ENCODE measurements at regions not wholly inside any gene's neighbourhood (a gene's known extent, or its start where the extent isn't known, plus 50 kb on each side); places are given as distances from the start of the nearest gene placed in this dataset.
"Not testable (repeated sequence)": the region's sequence is repeated elsewhere in the genome, so short reads cannot be mapped to it uniquely, and the experiment has no call there.

DNA sequence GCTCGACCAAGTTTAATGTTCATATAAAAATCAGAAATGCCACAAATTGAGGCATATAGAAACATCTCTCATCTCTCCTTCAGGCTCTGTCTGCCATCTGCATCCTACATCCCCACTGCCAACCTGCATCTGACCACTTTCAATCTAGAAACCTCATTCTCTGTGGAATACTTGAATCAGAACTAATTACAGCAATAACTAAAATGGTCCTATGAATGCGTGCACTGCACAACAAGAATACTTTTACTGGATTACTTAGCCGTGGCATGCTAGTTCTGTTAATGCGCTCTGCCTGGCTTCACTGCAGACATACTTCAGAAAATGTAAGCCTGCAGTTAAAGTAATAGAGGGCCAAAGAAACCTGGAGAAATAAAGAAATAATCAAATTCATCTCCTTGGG is 89.8 kb upstream of the NR5A2 start:
- H3K4me1 Mint-ChIP-seq (ENCODE audit: low read depth): peaks cover 13% of the 10 kb centered on the region
- H3K4me3 Mint-ChIP-seq: no peak overlapping the region
- no peaks in the 10 kb centered on the region for H3K36me3 Mint-ChIP-seq (ENCODE audit: insufficient read depth)
- DNase-seq (no peak), ATAC-seq (no peak)
- H3K9me3 Mint-ChIP-seq: no peaks in the 10 kb centered on the region
- H3K27me3 Mint-ChIP-seq (ENCODE audit: low read depth): peaks cover 38% of the 10 kb centered on the region

- ATAC-seq: no peak
- Mint-ChIP-seq H3K36me3 (ENCODE audit: insufficient read depth) (no peaks in the 10 kb centered on the region), H3K9me3 (no peaks in the 10 kb centered on the region), H3K27me3 (ENCODE audit: low read depth) (peaks cover 33% of the 10 kb centered on the region), H3K4me1 (ENCODE audit: low read depth) (peaks cover 13% of the 10 kb centered on the region), H3K4me3 (no peak overlapping the region)
- no peak for DNase-seq
Observed at GRCh38 chr1:199944986-199945385, 82.5 kb upstream of the NR5A2 start.

DNA sequence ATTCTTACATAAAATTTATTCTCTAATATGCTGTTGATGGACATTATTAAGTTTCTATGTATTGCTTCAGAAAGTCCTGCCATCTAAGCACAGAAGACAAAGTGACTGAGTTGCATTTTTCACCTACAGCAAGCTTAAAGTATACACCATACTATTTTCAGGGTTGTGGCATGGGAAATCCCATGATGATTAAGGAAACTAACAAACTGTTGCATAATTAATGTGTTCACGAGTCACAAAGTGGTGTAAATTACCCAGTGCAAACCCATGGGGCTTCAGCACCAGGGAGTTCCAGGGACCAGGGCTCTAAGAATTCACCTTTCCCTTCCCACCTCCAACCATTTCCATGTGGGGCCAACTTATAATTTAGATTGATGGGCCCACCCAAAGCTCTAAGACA is 81.9 kb upstream of the NR5A2 start:
- no peak overlapping the region for H3K4me3 Mint-ChIP-seq
- H3K36me3 Mint-ChIP-seq (ENCODE audit: insufficient read depth): no peaks in the 10 kb centered on the region
- H3K4me1 Mint-ChIP-seq (ENCODE audit: low read depth): peaks cover 11% of the 10 kb centered on the region
- H3K27me3 Mint-ChIP-seq (ENCODE audit: low read depth): peaks cover 33% of the 10 kb centered on the region
- DNase-seq (no peak), ATAC-seq (peak; percentile 41 to 42)
- no peaks in the 10 kb centered on the region for H3K9me3 Mint-ChIP-seq

DNA sequence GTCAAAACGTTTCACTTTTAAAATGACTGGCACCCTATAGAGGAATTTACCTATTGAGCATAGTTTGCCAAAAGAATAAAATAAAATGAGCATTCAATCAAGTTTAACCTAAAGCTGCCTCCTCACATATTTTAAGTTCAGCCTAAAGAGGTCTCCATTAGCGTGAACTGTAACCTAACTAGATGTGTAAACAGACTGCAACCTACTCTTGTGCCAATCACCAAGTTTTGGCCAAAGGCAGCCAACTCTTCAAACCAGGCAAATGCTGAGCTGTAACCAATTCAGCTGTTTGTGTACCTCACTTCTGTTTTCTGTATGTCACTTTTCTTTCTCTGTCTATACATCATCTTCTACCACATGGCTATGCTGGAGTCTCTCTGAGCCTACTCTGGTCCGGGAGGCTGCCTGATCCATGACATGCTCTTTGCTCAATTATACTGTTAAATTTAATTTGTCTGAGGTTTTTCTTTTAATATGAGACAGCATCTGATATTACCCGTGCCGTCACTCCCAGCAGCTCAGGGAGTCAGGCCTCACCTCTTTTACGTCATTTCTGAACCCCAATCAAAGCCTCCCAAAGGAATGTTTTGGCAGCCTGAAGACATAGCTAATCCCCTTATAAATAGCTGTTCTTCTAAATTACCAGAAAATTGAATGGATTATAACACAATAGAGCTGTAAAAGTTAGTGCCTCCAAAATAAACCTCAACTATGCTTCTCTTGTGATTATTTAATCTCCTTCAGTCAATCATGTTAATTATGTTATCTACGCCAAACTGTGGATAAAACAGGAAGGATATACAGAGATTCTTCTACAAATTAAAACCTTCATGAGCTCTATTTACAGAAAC is 81.0 kb upstream of the NR5A2 start:
- Mint-ChIP-seq H3K27me3 (ENCODE audit: low read depth) (peaks cover 33% of the 10 kb centered on the region), H3K9me3 (no peaks in the 10 kb centered on the region), H3K4me3 (no peak overlapping the region), H3K4me1 (ENCODE audit: low read depth) (peaks cover 4% of the 10 kb centered on the region), H3K36me3 (ENCODE audit: insufficient read depth) (no peaks in the 10 kb centered on the region)
- DNase-seq (no peak), ATAC-seq (no peak)

GRCh38 chr1:199948587-199949280 is 78.8 kb upstream of the NR5A2 start:
- peaks cover 30% of the 10 kb centered on the region for H3K27me3 Mint-ChIP-seq (ENCODE audit: low read depth)
- H3K9me3 Mint-ChIP-seq: no peaks in the 10 kb centered on the region
- peaks cover 2% of the 10 kb centered on the region for H3K36me3 Mint-ChIP-seq (ENCODE audit: insufficient read depth)
- no peaks in the 10 kb centered on the region for H3K4me1 Mint-ChIP-seq (ENCODE audit: low read depth)
- no peak for DNase-seq
- no peak overlapping the region for H3K4me3 Mint-ChIP-seq
- ATAC-seq: no peak

DNA sequence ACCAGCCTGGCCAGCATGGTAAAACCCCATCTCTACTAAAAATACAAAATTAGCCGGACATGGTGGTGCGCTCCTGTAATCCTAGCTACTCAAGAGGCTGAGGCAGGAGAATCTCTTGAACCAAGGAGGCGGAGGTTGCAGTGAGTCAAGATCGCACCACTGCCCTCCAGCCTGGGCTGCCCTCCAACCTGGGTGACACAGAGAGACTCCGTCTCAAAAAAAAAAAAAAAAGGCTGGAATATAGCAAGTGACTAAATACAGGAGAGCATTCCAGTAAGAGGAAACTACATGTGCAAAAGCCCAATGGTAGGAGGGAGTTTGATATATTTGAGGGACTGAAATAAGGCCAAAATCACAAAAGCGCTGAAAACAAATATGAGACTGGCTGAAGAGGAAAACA is 76.5 kb upstream of the NR5A2 start:
- not testable (repeated sequence) for DNase-seq; H3K36me3 Mint-ChIP-seq (ENCODE audit: insufficient read depth); H3K4me1 Mint-ChIP-seq (ENCODE audit: low read depth); H3K9me3 Mint-ChIP-seq; H3K4me3 Mint-ChIP-seq; ATAC-seq
- peaks cover 26% of the 10 kb centered on the region for H3K27me3 Mint-ChIP-seq (ENCODE audit: low read depth)

GRCh38 chr1:199953651-199954050 is 73.9 kb upstream of the NR5A2 start:
- no peak overlapping the region for H3K4me3 Mint-ChIP-seq
- peaks cover 13% of the 10 kb centered on the region for H3K27me3 Mint-ChIP-seq (ENCODE audit: low read depth)
- H3K4me1 Mint-ChIP-seq (ENCODE audit: low read depth): no peaks in the 10 kb centered on the region
- peaks cover 2% of the 10 kb centered on the region for H3K36me3 Mint-ChIP-seq (ENCODE audit: insufficient read depth)
- peaks cover 4% of the 10 kb centered on the region for H3K9me3 Mint-ChIP-seq
- ATAC-seq (no peak), DNase-seq (no peak)

GRCh38 chr1:199954699-199955098 is 72.8 kb upstream of the NR5A2 start:
- H3K27me3 Mint-ChIP-seq (ENCODE audit: low read depth): peaks cover 11% of the 10 kb centered on the region
- peaks cover 2% of the 10 kb centered on the region for H3K36me3 Mint-ChIP-seq (ENCODE audit: insufficient read depth)
- no peaks in the 10 kb centered on the region for H3K4me1 Mint-ChIP-seq (ENCODE audit: low read depth)
- H3K4me3 Mint-ChIP-seq: no peak overlapping the region
- peak in 1 of 2 donors; percentile 43 for ATAC-seq
- DNase-seq: no peak
- H3K9me3 Mint-ChIP-seq: peaks cover 4% of the 10 kb centered on the region

DNA sequence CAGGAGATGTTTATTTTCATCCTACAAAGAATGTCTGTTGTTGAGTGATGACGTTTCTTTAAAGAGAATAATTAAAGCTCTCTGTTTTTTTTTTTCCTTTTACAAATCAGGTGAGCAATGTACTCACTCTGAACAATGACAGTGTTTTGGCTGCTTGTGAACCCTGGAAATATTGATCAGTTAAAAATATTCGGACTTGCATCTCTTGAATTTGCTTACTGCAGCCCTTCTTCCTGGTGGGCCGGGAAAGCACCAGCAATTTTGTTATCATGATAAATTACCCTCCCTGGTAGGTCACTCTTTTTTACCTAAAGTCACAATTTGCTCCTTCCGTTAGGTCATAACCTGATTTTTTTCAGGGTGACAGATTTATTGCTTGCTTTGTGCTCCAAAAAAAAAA is 72.3 kb upstream of the NR5A2 start:
- Mint-ChIP-seq H3K27me3 (ENCODE audit: low read depth) (peaks cover 11% of the 10 kb centered on the region), H3K36me3 (ENCODE audit: insufficient read depth) (peaks cover 2% of the 10 kb centered on the region), H3K4me1 (ENCODE audit: low read depth) (no peaks in the 10 kb centered on the region), H3K4me3 (no peak overlapping the region), H3K9me3 (peaks cover 4% of the 10 kb centered on the region)
- DNase-seq: no peak
- no peak for ATAC-seq

GRCh38 chr1:199956005-199956404 is 71.5 kb upstream of the NR5A2 start:
- Mint-ChIP-seq H3K27me3 (ENCODE audit: low read depth) (peaks cover 15% of the 10 kb centered on the region), H3K9me3 (peaks cover 4% of the 10 kb centered on the region), H3K4me3 (no peak overlapping the region), H3K4me1 (ENCODE audit: low read depth) (no peaks in the 10 kb centered on the region), H3K36me3 (ENCODE audit: insufficient read depth) (peaks cover 2% of the 10 kb centered on the region)
- no peak for ATAC-seq
- DNase-seq: no peak

DNA sequence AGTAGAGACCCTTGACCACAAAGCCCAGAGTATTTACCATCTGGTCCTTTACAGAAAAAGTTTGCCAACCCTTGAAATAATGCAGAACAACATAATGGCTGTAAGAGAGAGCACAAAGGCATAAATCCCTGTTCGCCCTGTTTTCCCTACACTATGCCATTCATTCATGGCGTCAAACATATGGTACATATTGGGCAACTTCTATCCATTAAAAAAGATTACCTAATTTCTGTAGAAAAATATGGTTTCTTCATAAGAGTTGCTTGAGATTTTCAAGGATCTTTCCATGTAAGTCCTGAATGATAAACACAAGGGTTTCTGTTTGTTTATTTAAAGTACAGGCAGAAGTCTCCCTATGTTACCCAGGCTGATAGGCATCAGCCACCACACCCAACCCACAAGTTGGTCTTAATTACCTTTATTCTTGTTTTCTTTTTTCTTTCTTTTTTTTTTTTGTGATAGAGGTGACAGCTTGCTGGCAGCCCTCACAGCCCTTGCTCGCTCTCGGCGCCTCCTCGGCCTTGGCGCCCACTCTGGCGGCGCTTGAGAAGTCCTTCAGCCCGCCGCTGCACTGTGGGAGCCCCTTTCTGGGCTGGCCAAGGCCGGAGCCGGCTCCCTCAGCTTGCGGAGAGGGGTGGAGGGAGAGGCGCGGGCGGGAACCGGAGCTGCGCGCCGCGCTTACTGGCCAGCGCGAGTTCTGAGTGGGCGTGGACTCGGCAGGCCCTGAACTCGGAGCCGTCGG is 68.3 kb upstream of the NR5A2 start:
- DNase-seq: no peak
- H3K27me3 Mint-ChIP-seq (ENCODE audit: low read depth): peaks cover 18% of the 10 kb centered on the region
- peaks cover 4% of the 10 kb centered on the region for H3K9me3 Mint-ChIP-seq
- no peak for ATAC-seq
- H3K36me3 Mint-ChIP-seq (ENCODE audit: insufficient read depth): no peaks in the 10 kb centered on the region
- H3K4me3 Mint-ChIP-seq: no peak overlapping the region
- no peaks in the 10 kb centered on the region for H3K4me1 Mint-ChIP-seq (ENCODE audit: low read depth)

DNA sequence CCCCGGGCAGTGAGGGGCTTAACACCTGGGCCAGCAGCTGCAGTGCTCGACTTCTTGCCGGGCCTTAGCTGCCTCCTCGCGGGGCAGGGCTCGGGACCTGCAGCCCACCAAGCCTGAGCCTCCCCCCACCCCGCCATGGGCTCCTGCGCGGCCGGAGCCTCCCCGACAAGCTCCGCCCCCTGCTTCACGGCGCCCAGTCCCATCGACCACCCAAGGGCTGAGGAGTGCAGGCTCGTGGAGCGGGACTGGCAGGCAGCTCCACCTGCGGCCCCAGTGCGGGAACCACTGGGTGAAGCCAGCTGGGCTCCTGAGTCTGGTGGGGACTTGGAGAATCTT is 67.8 kb upstream of the NR5A2 start:
- Mint-ChIP-seq H3K27me3 (ENCODE audit: low read depth) (peaks cover 15% of the 10 kb centered on the region), H3K36me3 (ENCODE audit: insufficient read depth) (no peaks in the 10 kb centered on the region), H3K9me3 (peaks cover 4% of the 10 kb centered on the region), H3K4me3 (no peak overlapping the region), H3K4me1 (ENCODE audit: low read depth) (no peaks in the 10 kb centered on the region)
- ATAC-seq (no peak), DNase-seq (no peak)

DNA sequence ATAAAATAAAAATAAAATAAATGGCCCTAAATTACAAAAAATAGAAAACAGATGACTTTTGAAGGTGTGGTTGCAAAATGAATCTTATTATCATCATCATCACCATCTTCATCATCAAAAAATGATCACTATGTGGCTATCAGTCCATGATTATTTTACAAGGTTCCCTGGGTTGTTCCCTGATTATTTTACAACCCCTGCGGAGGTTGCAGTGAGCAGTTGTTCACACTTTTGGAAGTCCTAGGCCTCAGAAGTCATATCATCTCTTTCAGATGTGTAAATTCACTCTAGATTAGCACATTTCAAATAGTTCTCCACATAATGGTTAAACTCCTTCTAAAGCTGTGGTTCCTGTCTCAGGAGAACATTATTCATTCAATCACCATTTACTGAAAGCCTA is 57.4 kb upstream of the NR5A2 start:
- ATAC-seq (no peak), DNase-seq (no peak)
- no peak overlapping the region for H3K4me3 Mint-ChIP-seq
- H3K9me3 Mint-ChIP-seq: no peaks in the 10 kb centered on the region
- H3K27me3 Mint-ChIP-seq (ENCODE audit: low read depth): peaks cover 22% of the 10 kb centered on the region
- no peaks in the 10 kb centered on the region for H3K36me3 Mint-ChIP-seq (ENCODE audit: insufficient read depth)
- H3K4me1 Mint-ChIP-seq (ENCODE audit: low read depth): no peaks in the 10 kb centered on the region

GRCh38 chr1:199976496-199977144 is 50.9 kb upstream of the NR5A2 start:
- H3K27me3 Mint-ChIP-seq (ENCODE audit: low read depth): peaks cover 17% of the 10 kb centered on the region
- H3K4me3 Mint-ChIP-seq: no peak overlapping the region
- DNase-seq (no peak), ATAC-seq (no peak)
- H3K36me3 Mint-ChIP-seq (ENCODE audit: insufficient read depth): no peaks in the 10 kb centered on the region
- no peaks in the 10 kb centered on the region for H3K9me3 Mint-ChIP-seq
- H3K4me1 Mint-ChIP-seq (ENCODE audit: low read depth): no peaks in the 10 kb centered on the region
